ENCODE measurements at regions not wholly inside any gene's neighbourhood (a gene's known extent, or its start where the extent isn't known, plus 50 kb on each side); places are given as distances from the start of the nearest gene placed in this dataset.

- TF ChIP-seq RERE (CRISPR knock-in tag; IDR thresholded peaks at IDR 0.05; ENCODE audit: low read depth): no peak
Measured at GRCh38 chr18:78656346-78656925, 323.2 kb upstream of the SALL3 start (continued).

DNA sequence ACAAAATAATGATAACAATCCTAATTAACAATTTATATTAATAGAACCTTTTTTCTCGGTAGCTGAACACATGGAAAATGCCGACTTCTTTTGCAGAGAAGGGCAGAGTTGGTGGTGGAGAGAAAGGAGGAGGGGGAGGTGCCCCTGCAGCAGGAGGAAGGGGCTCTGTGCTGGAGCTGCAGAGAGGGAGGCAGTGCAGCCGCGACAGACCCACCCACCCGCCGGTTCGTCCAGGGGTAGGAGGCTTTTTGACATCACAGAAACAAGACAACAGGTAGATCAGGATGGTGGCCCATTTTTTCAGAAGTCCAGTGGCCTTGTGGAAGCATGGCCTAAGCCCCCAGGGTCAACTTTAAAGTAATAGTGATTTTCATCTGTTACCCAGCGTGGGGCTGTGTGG is 321.1 kb upstream of the SALL3 start:
- CTCF ChIA-PET (ENCODE audit: low intra/inter-chr PET ratio, low total read pairs): no interaction called here
- TF ChIP-seq ZBTB44 (CRISPR knock-in tag; IDR thresholded peaks at IDR 0.05): no peak
- H3K4me1 ChIP-seq (ENCODE audit: insufficient read depth, low read length): no peaks in the 10 kb centered on the region
- under 1% methylated on average over 8 of the region's 8 CpGs for WGBS (ENCODE audit: low lambda C conversion rate)
- POLR2A ChIA-PET: no interaction called here
- no peaks in the 10 kb centered on the region for H4K20me1 ChIP-seq (ENCODE audit: insufficient read depth, low read length)
- in situ Hi-C loops (cut with HindIII; ENCODE audit: extremely low pct_ligation_motif_present, low pct_unique_long_range_greater_than_20kb) (loop anchor here (25.0 kb wide), 1 partner anchor 329 kb away; the partner anchor contains the start of gene SALL3), intact Hi-C loops (cut with micrococcal nuclease; ENCODE audit: unreplicated experiment) (loop anchor here (2.0 kb wide), 1 partner anchor 328 kb away; no protein-coding TSS in a partner anchor)
- H3K36me3 ChIP-seq (replicated peaks in 1 of 2; ENCODE audit: control insufficient read depth in 1 of 2, insufficient read depth in 2 of 2, low read length in 2 of 2): no peaks in the 10 kb centered on the region
- no peak overlapping the region for H3K9ac ChIP-seq (ENCODE audit: insufficient read depth, low read depth, low read length)
- peaks cover 0 to 6% of the 10 kb centered on the region in 2 experiments; a peak in 2 of 5 replicates for H3K27me3 ChIP-seq (ENCODE audit: control insufficient read depth in 1 of 2, insufficient read depth in 2 of 2, low read length in 2 of 2)
- no peak for ATAC-seq
- no peak overlapping the region for H3K27ac ChIP-seq (ENCODE audit: extremely low read length, insufficient read depth, low read length)
- H2AFZ ChIP-seq (ENCODE audit: low read length): no peak overlapping the region
- peaks cover 6% of the 10 kb centered on the region for H3K9me3 ChIP-seq (ENCODE audit: low read length)
- no peak for FAIRE-seq
- no peak overlapping the region for H3K4me2 ChIP-seq (ENCODE audit: low read depth, low read length)
- no peaks in the 10 kb centered on the region for H3K79me2 ChIP-seq (ENCODE audit: insufficient read depth, low read length)
- no peak for DNase-seq (ENCODE audit: low spot score)
- no TSS peak for BruUV-seq (replicated peaks)
- H3K4me3 ChIP-seq (replicated peaks in 1 of 3; ENCODE audit: insufficient read depth in 1 of 3, low read depth in 2 of 3, low read length in 3 of 3): no peak overlapping the region

Data from HepG2 (cell line).